ENCODE measurements at regions not wholly inside any gene's neighbourhood (a gene's known extent, or its start where the extent isn't known, plus 50 kb on each side); places are given as distances from the start of the nearest gene placed in this dataset.

- TF ChIP-seq EZH2 (IDR thresholded peaks at IDR 0.05; ENCODE audit: borderline replicate concordance, low read depth, low read length, severe bottlenecking): no peak
- TF ChIP-seq, protein P1, sequence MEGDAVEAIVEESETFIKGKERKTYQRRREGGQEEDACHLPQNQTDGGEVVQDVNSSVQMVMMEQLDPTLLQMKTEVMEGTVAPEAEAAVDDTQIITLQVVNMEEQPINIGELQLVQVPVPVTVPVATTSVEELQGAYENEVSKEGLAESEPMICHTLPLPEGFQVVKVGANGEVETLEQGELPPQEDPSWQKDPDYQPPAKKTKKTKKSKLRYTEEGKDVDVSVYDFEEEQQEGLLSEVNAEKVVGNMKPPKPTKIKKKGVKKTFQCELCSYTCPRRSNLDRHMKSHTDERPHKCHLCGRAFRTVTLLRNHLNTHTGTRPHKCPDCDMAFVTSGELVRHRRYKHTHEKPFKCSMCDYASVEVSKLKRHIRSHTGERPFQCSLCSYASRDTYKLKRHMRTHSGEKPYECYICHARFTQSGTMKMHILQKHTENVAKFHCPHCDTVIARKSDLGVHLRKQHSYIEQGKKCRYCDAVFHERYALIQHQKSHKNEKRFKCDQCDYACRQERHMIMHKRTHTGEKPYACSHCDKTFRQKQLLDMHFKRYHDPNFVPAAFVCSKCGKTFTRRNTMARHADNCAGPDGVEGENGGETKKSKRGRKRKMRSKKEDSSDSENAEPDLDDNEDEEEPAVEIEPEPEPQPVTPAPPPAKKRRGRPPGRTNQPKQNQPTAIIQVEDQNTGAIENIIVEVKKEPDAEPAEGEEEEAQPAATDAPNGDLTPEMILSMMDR (IDR thresholded peaks at IDR 0.05; ENCODE audit: borderline replicate concordance, extremely low read depth, low read length, poor library complexity, severe bottlenecking): no peak
- Histone ChIP-seq H3K4me3 (ENCODE audit: low read depth in 1 of 2, low read length in 2 of 2) (no peak overlapping the region), H3K9ac (ENCODE audit: low read depth, low read length) (no peak overlapping the region), H3K79me2 (ENCODE audit: insufficient read depth, low read length) (no peaks in the 10 kb centered on the region), H3K4me2 (ENCODE audit: insufficient read depth, low read length) (no peak overlapping the region), H2AFZ (ENCODE audit: low read depth, low read length) (no peak overlapping the region), H3K27ac (ENCODE audit: low read length) (no peak overlapping the region), H4K20me1 (ENCODE audit: insufficient read depth, low read length) (no peaks in the 10 kb centered on the region), H3K4me1 (ENCODE audit: insufficient read depth, low read length) (no peaks in the 10 kb centered on the region), H3K36me3 (ENCODE audit: insufficient read depth, low read length) (no peaks in the 10 kb centered on the region), H3K27me3 (ENCODE audit: insufficient read depth, low read length, poor library complexity) (no peaks in the 10 kb centered on the region), H3K9me3 (ENCODE audit: insufficient read depth, low read length, severe bottlenecking) (no peaks in the 10 kb centered on the region)
- DNase-seq: no peak
- no peak for ATAC-seq (ENCODE audit: insufficient read depth, low read depth)
Observed at GRCh38 chr10:128875956-128876736, 590.9 kb upstream of the MGMT start.

- Histone ChIP-seq H3K27me3 (ENCODE audit: insufficient read depth, low read length, poor library complexity) (no peaks in the 10 kb centered on the region), H3K9me3 (ENCODE audit: insufficient read depth, low read length, severe bottlenecking) (peaks cover 1% of the 10 kb centered on the region), H3K36me3 (ENCODE audit: insufficient read depth, low read length) (no peaks in the 10 kb centered on the region), H3K4me3 (ENCODE audit: low read depth in 1 of 2, low read length in 2 of 2) (no peak overlapping the region), H3K79me2 (ENCODE audit: insufficient read depth, low read length) (no peaks in the 10 kb centered on the region), H3K4me2 (ENCODE audit: insufficient read depth, low read length) (no peak overlapping the region), H2AFZ (ENCODE audit: low read depth, low read length) (no peak overlapping the region), H4K20me1 (ENCODE audit: insufficient read depth, low read length) (no peaks in the 10 kb centered on the region), H3K4me1 (ENCODE audit: insufficient read depth, low read length) (no peaks in the 10 kb centered on the region), H3K27ac (ENCODE audit: low read length) (no peak overlapping the region), H3K9ac (ENCODE audit: low read depth, low read length) (no peak overlapping the region)
- ATAC-seq (ENCODE audit: insufficient read depth, low read depth) (no peak), DNase-seq (no peak)
- TF ChIP-seq EZH2 (IDR thresholded peaks at IDR 0.05; ENCODE audit: borderline replicate concordance, low read depth, low read length, severe bottlenecking): no peak
- TF ChIP-seq, protein P1 (IDR thresholded peaks at IDR 0.05; ENCODE audit: borderline replicate concordance, extremely low read depth, low read length, poor library complexity, severe bottlenecking): no peak
Observed at GRCh38 chr10:128877141-128877540, 589.9 kb upstream of the MGMT start.

GRCh38 chr10:128877936-128878335, 589.1 kb upstream of the MGMT start:
- ATAC-seq (ENCODE audit: insufficient read depth, low read depth): no peak

More at GRCh38 chr10:128877936-128878335, 589.1 kb upstream of the MGMT start:
- TF ChIP-seq, protein P1 (IDR thresholded peaks at IDR 0.05; ENCODE audit: borderline replicate concordance, extremely low read depth, low read length, poor library complexity, severe bottlenecking): no peak
- TF ChIP-seq EZH2 (IDR thresholded peaks at IDR 0.05; ENCODE audit: borderline replicate concordance, low read depth, low read length, severe bottlenecking): no peak
- no peak overlapping the region for H3K4me3 ChIP-seq (ENCODE audit: low read depth in 1 of 2, low read length in 2 of 2)
- no peaks in the 10 kb centered on the region for H4K20me1 ChIP-seq (ENCODE audit: insufficient read depth, low read length)
- H3K79me2 ChIP-seq (ENCODE audit: insufficient read depth, low read length): no peaks in the 10 kb centered on the region
- no peaks in the 10 kb centered on the region for H3K4me1 ChIP-seq (ENCODE audit: insufficient read depth, low read length)
- H3K27ac ChIP-seq (ENCODE audit: low read length): no peak overlapping the region
- H3K9me3 ChIP-seq (ENCODE audit: insufficient read depth, low read length, severe bottlenecking): peaks cover 1% of the 10 kb centered on the region
- no peak overlapping the region for H2AFZ ChIP-seq (ENCODE audit: low read depth, low read length)
- H3K27me3 ChIP-seq (ENCODE audit: insufficient read depth, low read length, poor library complexity): no peaks in the 10 kb centered on the region
- no peak for DNase-seq
- H3K36me3 ChIP-seq (ENCODE audit: insufficient read depth, low read length): no peaks in the 10 kb centered on the region
- H3K4me2 ChIP-seq (ENCODE audit: insufficient read depth, low read length): no peak overlapping the region
- no peak overlapping the region for H3K9ac ChIP-seq (ENCODE audit: low read depth, low read length)
